Body of pancreas (tissue), 4 donors: ENCODE measurements at regions not wholly inside any gene's neighbourhood (a gene's known extent, or its start where the extent isn't known, plus 50 kb on each side); places are given as distances from the start of the nearest gene placed in this dataset.

Experiments
- CTCF ChIP-seq, 7 experiments: fragments of 450-650 bp in 4 of 7; fragments of 200-600 bp in 3 of 7; sonication (generic) in 3 of 7; IDR thresholded peaks; one replicate each; pipeline ENCODE4 v1.5.1; 2016 to 2019; ENCODE audit warnings: antibody characterized with exemption in 7 of 7
- POLR2A ChIP-seq, 3 donors: fragments of 450-650 bp; IDR thresholded peaks; one replicate each; pipeline ENCODE4 v1.6.1; 2016; ENCODE audit warnings: antibody characterized with exemption in 3 of 3, mild to moderate bottlenecking in 2 of 3

GRCh38 chr18:73683409-73684238 lies 464.0 kb downstream of the FBXO15 start:
- TF ChIP-seq CTCF (IDR thresholded peaks at IDR 0.05) (no peak), POLR2A (IDR thresholded peaks at IDR 0.05) (no peak)
